ENCODE measurements at regions not wholly inside any gene's neighbourhood (a gene's known extent, or its start where the extent isn't known, plus 50 kb on each side); places are given as distances from the start of the nearest gene placed in this dataset.
A peak's percentile ranks its signal among the peaks of the same experiment; 100 is the strongest.

- H3K4me3 ChIP-seq (ENCODE audit: insufficient read depth, low read depth, low read length) = no peak overlapping the region
- DNase-seq = no peak
- H3K27me3 ChIP-seq (ENCODE audit: control insufficient read depth, insufficient read depth, low read length) = no peaks in the 10 kb centered on the region
- H3K36me3 ChIP-seq (replicated peaks; ENCODE audit: control insufficient read depth, insufficient read depth, low read length) = no peaks in the 10 kb centered on the region
These were observed 190.5 kb upstream of the GSC start for GRCh38 chr14:94960285-94961001.

- no peaks in the 10 kb centered on the region for H3K27me3 ChIP-seq (ENCODE audit: control insufficient read depth, insufficient read depth, low read length)
- DNase-seq = no peak
- no peak overlapping the region for H3K4me3 ChIP-seq (ENCODE audit: insufficient read depth, low read depth, low read length)
These were observed 183.8 kb upstream of the GSC start for GRCh38 chr14:94953541-94954260.

GRCh38 chr14:94952097-94952496, 182.2 kb upstream of the GSC start:
- DNase-seq = no peak
- Histone ChIP-seq H3K27me3 (ENCODE audit: control insufficient read depth, insufficient read depth, low read length) (no peaks in the 10 kb centered on the region), H3K36me3 (replicated peaks; ENCODE audit: control insufficient read depth, insufficient read depth, low read length) (no peaks in the 10 kb centered on the region), H3K4me3 (ENCODE audit: insufficient read depth, low read depth, low read length) (no peak overlapping the region)

More at GRCh38 chr14:94953541-94954260, 183.8 kb upstream of the GSC start:
- H3K36me3 ChIP-seq (replicated peaks; ENCODE audit: control insufficient read depth, insufficient read depth, low read length) = no peaks in the 10 kb centered on the region

- H3K4me3 ChIP-seq (ENCODE audit: insufficient read depth, low read depth, low read length) = no peak overlapping the region
- H3K36me3 ChIP-seq (replicated peaks; ENCODE audit: control insufficient read depth, insufficient read depth, low read length) = no peaks in the 10 kb centered on the region
- DNase-seq = no peak
- H3K27me3 ChIP-seq (ENCODE audit: control insufficient read depth, insufficient read depth, low read length) = no peaks in the 10 kb centered on the region
These were observed 176.3 kb upstream of the GSC start for GRCh38 chr14:94946244-94946643.

- Histone ChIP-seq H3K36me3 (replicated peaks; ENCODE audit: control insufficient read depth, insufficient read depth, low read length) (no peaks in the 10 kb centered on the region), H3K4me3 (ENCODE audit: insufficient read depth, low read depth, low read length) (no peak overlapping the region), H3K27me3 (ENCODE audit: control insufficient read depth, insufficient read depth, low read length) (no peaks in the 10 kb centered on the region)
- no peak for DNase-seq
These were observed 175.7 kb upstream of the GSC start for GRCh38 chr14:94945615-94946014.

- Histone ChIP-seq H3K4me3 (ENCODE audit: insufficient read depth, low read depth, low read length) (no peak overlapping the region), H3K36me3 (replicated peaks; ENCODE audit: control insufficient read depth, insufficient read depth, low read length) (no peaks in the 10 kb centered on the region), H3K27me3 (ENCODE audit: control insufficient read depth, insufficient read depth, low read length) (no peaks in the 10 kb centered on the region)
- DNase-seq = no peak
These were observed 174.8 kb upstream of the GSC start for GRCh38 chr14:94944636-94945258.

GRCh38 chr14:94942601-94943000, 172.7 kb upstream of the GSC start:
- no peak for DNase-seq
- no peaks in the 10 kb centered on the region for H3K27me3 ChIP-seq (ENCODE audit: control insufficient read depth, insufficient read depth, low read length)
- H3K4me3 ChIP-seq (ENCODE audit: insufficient read depth, low read depth, low read length) = no peak overlapping the region
- no peaks in the 10 kb centered on the region for H3K36me3 ChIP-seq (replicated peaks; ENCODE audit: control insufficient read depth, insufficient read depth, low read length)

GRCh38 chr14:94941311-94941710, 171.4 kb upstream of the GSC start:
- Histone ChIP-seq H3K4me3 (ENCODE audit: insufficient read depth, low read depth, low read length) (no peak overlapping the region), H3K36me3 (replicated peaks; ENCODE audit: control insufficient read depth, insufficient read depth, low read length) (no peaks in the 10 kb centered on the region), H3K27me3 (ENCODE audit: control insufficient read depth, insufficient read depth, low read length) (no peaks in the 10 kb centered on the region)
- no peak for DNase-seq

GRCh38 chr14:94940263-94940993, 170.5 kb upstream of the GSC start:
- H3K27me3 ChIP-seq (ENCODE audit: control insufficient read depth, insufficient read depth, low read length) = no peaks in the 10 kb centered on the region
- DNase-seq = no peak
- H3K36me3 ChIP-seq (replicated peaks; ENCODE audit: control insufficient read depth, insufficient read depth, low read length) = no peaks in the 10 kb centered on the region
- no peak overlapping the region for H3K4me3 ChIP-seq (ENCODE audit: insufficient read depth, low read depth, low read length)

- no peak for DNase-seq
- Histone ChIP-seq H3K27me3 (ENCODE audit: control insufficient read depth, insufficient read depth, low read length) (no peaks in the 10 kb centered on the region), H3K4me3 (ENCODE audit: insufficient read depth, low read depth, low read length) (no peak overlapping the region), H3K36me3 (replicated peaks; ENCODE audit: control insufficient read depth, insufficient read depth, low read length) (no peaks in the 10 kb centered on the region)
These were observed 168.1 kb upstream of the GSC start for GRCh38 chr14:94938016-94938415.

- DNase-seq = peak; percentile 61
- no peak overlapping the region for H3K4me3 ChIP-seq (ENCODE audit: insufficient read depth, low read depth, low read length)
These were observed 167.2 kb upstream of the GSC start for GRCh38 chr14:94936901-94937685.

GRCh38 chr14:94936401-94936892, 166.5 kb upstream of the GSC start:
- peak; percentile 55 for DNase-seq
- Histone ChIP-seq H3K36me3 (replicated peaks; ENCODE audit: control insufficient read depth, insufficient read depth, low read length) (no peaks in the 10 kb centered on the region), H3K27me3 (ENCODE audit: control insufficient read depth, insufficient read depth, low read length) (no peaks in the 10 kb centered on the region), H3K4me3 (ENCODE audit: insufficient read depth, low read depth, low read length) (no peak overlapping the region)

More at GRCh38 chr14:94936901-94937685, 167.2 kb upstream of the GSC start:
- Histone ChIP-seq H3K36me3 (replicated peaks; ENCODE audit: control insufficient read depth, insufficient read depth, low read length) (no peaks in the 10 kb centered on the region), H3K27me3 (ENCODE audit: control insufficient read depth, insufficient read depth, low read length) (no peaks in the 10 kb centered on the region)

- Histone ChIP-seq H3K4me3 (ENCODE audit: insufficient read depth, low read depth, low read length) (no peak overlapping the region), H3K36me3 (replicated peaks; ENCODE audit: control insufficient read depth, insufficient read depth, low read length) (no peaks in the 10 kb centered on the region), H3K27me3 (ENCODE audit: control insufficient read depth, insufficient read depth, low read length) (no peaks in the 10 kb centered on the region)
- DNase-seq = no peak
These were observed 165.9 kb upstream of the GSC start for GRCh38 chr14:94935706-94936300.

Measured in H7 (cell line).